ENCODE measurements at regions not wholly inside any gene's neighbourhood (a gene's known extent, or its start where the extent isn't known, plus 50 kb on each side); places are given as distances from the start of the nearest gene placed in this dataset.
"Not testable (repeated sequence)": the region's sequence is repeated elsewhere in the genome, so short reads cannot be mapped to it uniquely, and the experiment has no call there.

- H3K4me3 ChIP-seq: no peak overlapping the region
- H3K27me3 ChIP-seq: no peaks in the 10 kb centered on the region
- no peaks in the 10 kb centered on the region for H3K9me3 ChIP-seq (replicated peaks in 1 of 3)
- no peaks in the 10 kb centered on the region for H3K4me1 ChIP-seq (replicated peaks in 1 of 2)
- TF ChIP-seq CTCF (IDR thresholded peaks at IDR 0.05): no peak
- TF ChIP-seq POLR2A (IDR thresholded peaks at IDR 0.05): no peak
- intact Hi-C loops (cut with DNase I): no loop called here
- no peak overlapping the region for H3K27ac ChIP-seq
- no peaks in the 10 kb centered on the region for H3K36me3 ChIP-seq (replicated peaks in 1 of 2)
- DNase-seq: no peak
- 55 to 76% (median 72%) methylated on average over 4 of the region's 4 CpGs for WGBS, 4 donors
Observed at GRCh38 chr6:8809662-8810061, 374.3 kb upstream of the SLC35B3 start.

GRCh38 chr6:8803181-8803760 is 367.9 kb upstream of the SLC35B3 start:
- no peak for DNase-seq
- H3K4me1 ChIP-seq (replicated peaks in 1 of 2): no peaks in the 10 kb centered on the region
- H3K27me3 ChIP-seq: no peaks in the 10 kb centered on the region
- WGBS, 4 donors: 80 to 89% (median 86%) methylated on average over 2 of the region's 2 CpGs
- TF ChIP-seq POLR2A (IDR thresholded peaks at IDR 0.05) (no peak), CTCF (IDR thresholded peaks at IDR 0.05) (no peak)
- H3K9me3 ChIP-seq (replicated peaks in 1 of 3): no peaks in the 10 kb centered on the region
- intact Hi-C loops (cut with DNase I): no loop called here
- no peak overlapping the region for H3K4me3 ChIP-seq
- H3K36me3 ChIP-seq (replicated peaks in 1 of 2): no peaks in the 10 kb centered on the region
- H3K27ac ChIP-seq: no peak overlapping the region

- H3K4me3 ChIP-seq; H3K36me3 ChIP-seq (replicated peaks in 1 of 2); intact Hi-C loops (cut with DNase I); H3K4me1 ChIP-seq (replicated peaks in 1 of 2); H3K27ac ChIP-seq; H3K9me3 ChIP-seq (replicated peaks in 1 of 3); DNase-seq; H3K27me3 ChIP-seq: not testable (repeated sequence)
- 77 to 86% (median 78%) methylated on average over 4 of the region's 4 CpGs for WGBS, 4 donors
Observed at GRCh38 chr6:8802397-8802796, 367.1 kb upstream of the SLC35B3 start.

- Histone ChIP-seq H3K27me3 (no peaks in the 10 kb centered on the region), H3K9me3 (replicated peaks in 1 of 3) (no peaks in the 10 kb centered on the region), H3K4me3 (no peak overlapping the region), H3K27ac (no peak overlapping the region), H3K36me3 (replicated peaks in 1 of 2) (no peaks in the 10 kb centered on the region), H3K4me1 (replicated peaks in 1 of 2) (no peaks in the 10 kb centered on the region)
- WGBS, 4 donors: 74 to 84% (median 81%) methylated on average over 3 of the region's 3 CpGs
- no peak for DNase-seq
- intact Hi-C loops (cut with DNase I): no loop called here
- no peak for TF ChIP-seq POLR2A (IDR thresholded peaks at IDR 0.05)
- no peak for TF ChIP-seq CTCF (IDR thresholded peaks at IDR 0.05)
Observed at GRCh38 chr6:8794420-8794819, 359.1 kb upstream of the SLC35B3 start.

- H3K4me1 ChIP-seq (replicated peaks in 1 of 2): no peaks in the 10 kb centered on the region
- TF ChIP-seq CTCF (IDR thresholded peaks at IDR 0.05) (no peak), POLR2A (IDR thresholded peaks at IDR 0.05) (no peak)
- H3K27ac ChIP-seq: no peak overlapping the region
- intact Hi-C loops (cut with DNase I): no loop called here
- H3K9me3 ChIP-seq (replicated peaks in 1 of 3): no peaks in the 10 kb centered on the region
- no peaks in the 10 kb centered on the region for H3K27me3 ChIP-seq
- no peak overlapping the region for H3K4me3 ChIP-seq
- DNase-seq: no peak
- 54 to 72% (median 58%) methylated on average over 2 of the region's 2 CpGs for WGBS, 4 donors
- H3K36me3 ChIP-seq (replicated peaks in 1 of 2): no peaks in the 10 kb centered on the region
Observed at GRCh38 chr6:8789878-8790277, 354.5 kb upstream of the SLC35B3 start.
